OCI-LY1 (cell line): ENCODE measurements at regions not wholly inside any gene's neighbourhood (a gene's known extent, or its start where the extent isn't known, plus 50 kb on each side); places are given as distances from the start of the nearest gene placed in this dataset.

ENCODE experiments used
- H2AFZ ChIP-seq: fragments of 200-600 bp; sonication (generic), shearing (Covaris generic); 2 replicates; pipeline ENCODE4 v1.6.0; 2014; ENCODE audit warnings: antibody characterized with exemption, mild to moderate bottlenecking, low read length
- H3F3A ChIP-seq: fragments of 200-600 bp; sonication (generic), shearing (Covaris generic); 2 replicates; pipeline ENCODE4 v1.6.0; 2014; ENCODE audit warnings: mild to moderate bottlenecking, antibody characterized with exemption, low read length, moderate library complexity; ENCODE audit not compliant: insufficient read depth
- H3K27ac ChIP-seq: fragments of 200-600 bp; sonication (generic); 2 replicates; pipeline ENCODE4 v1.5.1; 2014; ENCODE audit warnings: low read length, mixed run types, mild to moderate bottlenecking, low read depth; ENCODE audit not compliant: poor library complexity, severe bottlenecking
- H3K27me3 ChIP-seq: fragments of 200-600 bp; sonication (generic); 2 replicates; pipeline ENCODE4 v1.6.0; 2014; ENCODE audit warnings: antibody characterized with exemption, mild to moderate bottlenecking, low read length, moderate library complexity; ENCODE audit not compliant: insufficient read depth
- H3K36me3 ChIP-seq: fragments of 200-600 bp; sonication (generic); 2 replicates; pipeline ENCODE4 v1.6.1; 2014; ENCODE audit warnings: mild to moderate bottlenecking, antibody characterized with exemption, low read length, moderate library complexity, mixed read lengths; ENCODE audit not compliant: insufficient read depth
- H3K4me1 ChIP-seq: fragments of 200-600 bp; sonication (generic); 2 replicates; pipeline ENCODE4 v1.5.1; 2014; ENCODE audit warnings: mild to moderate bottlenecking, low read length, moderate library complexity; ENCODE audit not compliant: insufficient read depth, severe bottlenecking
- H3K4me2 ChIP-seq: fragments of 200-600 bp; sonication (generic), shearing (Covaris generic); 2 replicates; pipeline ENCODE4 v1.6.1; 2014; ENCODE audit warnings: low read length
- H3K4me3 ChIP-seq: fragments of 200-600 bp; sonication (generic); 2 replicates; pipeline ENCODE4 v1.5.1; 2014; ENCODE audit warnings: low read length, low read depth, mild to moderate bottlenecking, mixed read lengths; ENCODE audit not compliant: poor library complexity, severe bottlenecking
- H3K79me2 ChIP-seq: fragments of 200-600 bp; shearing (Covaris generic); 2 replicates; pipeline ENCODE4 v1.6.1; 2016; ENCODE audit warnings: mixed run types, low read length, mixed read lengths; ENCODE audit not compliant: insufficient read depth
- H3K9ac ChIP-seq: fragments of 200-600 bp; sonication (generic), shearing (Covaris generic); 2 replicates; pipeline ENCODE4 v1.6.1; 2014; ENCODE audit warnings: mild to moderate bottlenecking, low read length, mixed read lengths
- H3K9me2 ChIP-seq: fragments of 200-600 bp; sonication (generic), shearing (Covaris generic); 2 replicates; pipeline ENCODE4 v1.6.1; 2014; ENCODE audit warnings: low read depth, mild to moderate bottlenecking, low read length, mixed read lengths
- H3K9me3 ChIP-seq: fragments of 200-600 bp; shearing (Covaris generic); 2 replicates; pipeline ENCODE4 v1.6.1; 2014; ENCODE audit warnings: low read length, mixed read lengths
- H4K20me1 ChIP-seq: fragments of 200-600 bp; sonication (generic), shearing (Covaris generic); 2 replicates; pipeline ENCODE4 v1.6.0; 2016; ENCODE audit warnings: mild to moderate bottlenecking, low read length; ENCODE audit not compliant: insufficient read depth
- EZH2 ChIP-seq: fragments of 200-600 bp; sonication (generic), shearing (Covaris generic); IDR thresholded peaks from 2 replicates; pipeline ENCODE4 v1.8.0; 2017; ENCODE audit warnings: borderline replicate concordance, mixed run types, mild to moderate bottlenecking, antibody characterized with exemption, low read length, moderate library complexity, mixed read lengths
- TF ChIP-seq, protein P1 (sequence below): fragments of 200-600 bp; sonication (generic), shearing (Covaris generic); IDR thresholded peaks from 2 replicates; pipeline ENCODE4 v1.5.1; 2017; ENCODE audit warnings: mild to moderate bottlenecking, antibody characterized with exemption, low read length, moderate library complexity, mixed read lengths

DNA sequence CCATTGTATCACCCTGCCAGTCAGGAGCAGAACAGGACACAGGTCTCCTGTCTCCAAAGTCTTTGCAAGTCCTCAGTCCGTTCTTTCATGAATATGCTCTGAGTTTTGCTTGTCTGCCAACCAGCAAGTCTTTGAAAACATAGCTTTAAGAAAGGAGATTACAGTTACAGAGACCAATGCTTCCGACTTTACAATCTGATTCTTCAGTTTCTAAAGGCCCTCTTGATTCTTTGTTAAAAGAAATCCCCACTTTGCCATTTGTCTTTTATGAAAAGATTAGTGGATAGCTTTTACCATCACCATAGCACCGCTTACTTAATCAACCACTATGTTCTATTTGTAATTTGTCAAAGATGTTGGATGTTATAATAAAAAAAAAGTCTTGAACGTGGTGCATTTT, 562.8 kb upstream of the BTBD3 start:
- H3K9me3 ChIP-seq, result no peaks in the 10 kb centered on the region
- H3K4me2 ChIP-seq, result no peak overlapping the region
- no peaks in the 10 kb centered on the region for H3K27me3 ChIP-seq
- no peaks in the 10 kb centered on the region for H3K4me1 ChIP-seq
- no peaks in the 10 kb centered on the region for H3F3A ChIP-seq
- no peak overlapping the region for H3K9ac ChIP-seq
- no peak overlapping the region for H2AFZ ChIP-seq
- H3K9me2 ChIP-seq, result no peaks in the 10 kb centered on the region
- no peaks in the 10 kb centered on the region for H4K20me1 ChIP-seq
- no peaks in the 10 kb centered on the region for H3K36me3 ChIP-seq
- no peak overlapping the region for H3K27ac ChIP-seq
- TF ChIP-seq, protein P1, sequence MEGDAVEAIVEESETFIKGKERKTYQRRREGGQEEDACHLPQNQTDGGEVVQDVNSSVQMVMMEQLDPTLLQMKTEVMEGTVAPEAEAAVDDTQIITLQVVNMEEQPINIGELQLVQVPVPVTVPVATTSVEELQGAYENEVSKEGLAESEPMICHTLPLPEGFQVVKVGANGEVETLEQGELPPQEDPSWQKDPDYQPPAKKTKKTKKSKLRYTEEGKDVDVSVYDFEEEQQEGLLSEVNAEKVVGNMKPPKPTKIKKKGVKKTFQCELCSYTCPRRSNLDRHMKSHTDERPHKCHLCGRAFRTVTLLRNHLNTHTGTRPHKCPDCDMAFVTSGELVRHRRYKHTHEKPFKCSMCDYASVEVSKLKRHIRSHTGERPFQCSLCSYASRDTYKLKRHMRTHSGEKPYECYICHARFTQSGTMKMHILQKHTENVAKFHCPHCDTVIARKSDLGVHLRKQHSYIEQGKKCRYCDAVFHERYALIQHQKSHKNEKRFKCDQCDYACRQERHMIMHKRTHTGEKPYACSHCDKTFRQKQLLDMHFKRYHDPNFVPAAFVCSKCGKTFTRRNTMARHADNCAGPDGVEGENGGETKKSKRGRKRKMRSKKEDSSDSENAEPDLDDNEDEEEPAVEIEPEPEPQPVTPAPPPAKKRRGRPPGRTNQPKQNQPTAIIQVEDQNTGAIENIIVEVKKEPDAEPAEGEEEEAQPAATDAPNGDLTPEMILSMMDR, result no peak
- no peak for TF ChIP-seq EZH2
- no peak overlapping the region for H3K4me3 ChIP-seq
- no peaks in the 10 kb centered on the region for H3K79me2 ChIP-seq

DNA sequence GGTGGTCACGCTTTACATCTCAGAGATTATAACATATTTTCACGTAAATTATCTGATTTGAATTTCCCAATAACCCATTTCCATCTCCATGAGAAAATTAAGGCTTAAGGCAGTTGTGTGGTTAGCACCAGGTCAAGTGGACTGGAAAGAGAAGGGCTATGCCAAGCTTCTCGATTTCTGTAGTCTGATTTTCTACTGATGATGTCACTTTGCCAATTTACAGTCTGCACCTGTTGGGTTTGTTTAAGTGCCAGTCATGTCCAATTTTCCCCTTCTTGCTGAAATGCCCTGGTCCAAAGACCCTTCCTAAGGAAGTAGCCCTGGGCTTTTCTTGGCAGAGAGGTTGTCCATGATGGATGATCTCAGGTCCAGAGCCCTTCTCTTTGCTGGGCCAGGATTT, 562.3 kb upstream of the BTBD3 start:
- no peak overlapping the region for H3K4me3 ChIP-seq
- H4K20me1 ChIP-seq, result no peaks in the 10 kb centered on the region
- no peaks in the 10 kb centered on the region for H3K4me1 ChIP-seq
- H3K27ac ChIP-seq, result no peak overlapping the region
- H3K79me2 ChIP-seq, result no peaks in the 10 kb centered on the region
- no peak overlapping the region for H3K9ac ChIP-seq
- H3K9me2 ChIP-seq, result no peaks in the 10 kb centered on the region
- TF ChIP-seq, protein P1, result no peak
- no peak for TF ChIP-seq EZH2
- H2AFZ ChIP-seq, result no peak overlapping the region
- no peaks in the 10 kb centered on the region for H3K27me3 ChIP-seq
- no peaks in the 10 kb centered on the region for H3K36me3 ChIP-seq
- no peaks in the 10 kb centered on the region for H3K9me3 ChIP-seq
- no peaks in the 10 kb centered on the region for H3F3A ChIP-seq
- H3K4me2 ChIP-seq, result no peak overlapping the region

GRCh38 chr20:11356061-11356460, 561.6 kb upstream of the BTBD3 start:
- no peak overlapping the region for H3K9ac ChIP-seq
- no peaks in the 10 kb centered on the region for H4K20me1 ChIP-seq
- no peaks in the 10 kb centered on the region for H3F3A ChIP-seq
- H3K27ac ChIP-seq, result no peak overlapping the region
- H3K27me3 ChIP-seq, result no peaks in the 10 kb centered on the region
- H2AFZ ChIP-seq, result no peak overlapping the region
- no peak overlapping the region for H3K4me2 ChIP-seq
- H3K9me3 ChIP-seq, result no peaks in the 10 kb centered on the region
- TF ChIP-seq, protein P1, result no peak
- TF ChIP-seq EZH2, result no peak
- no peaks in the 10 kb centered on the region for H3K9me2 ChIP-seq
- H3K4me1 ChIP-seq, result no peaks in the 10 kb centered on the region
- no peaks in the 10 kb centered on the region for H3K36me3 ChIP-seq
- H3K4me3 ChIP-seq, result no peak overlapping the region
- H3K79me2 ChIP-seq, result no peaks in the 10 kb centered on the region
